GM18499 (cell line): ENCODE measurements at regions not wholly inside any gene's neighbourhood (a gene's known extent, or its start where the extent isn't known, plus 50 kb on each side); places are given as distances from the start of the nearest gene placed in this dataset.

Experiments
- ATAC-seq: cut with Tn5 transposase; IDR thresholded peaks from one replicate; pipeline ENCODE4 v1.9.1; 2021; ENCODE audit warnings: moderate number of reproducible peaks; ENCODE audit not compliant: insufficient read depth, unreplicated experiment

DNA sequence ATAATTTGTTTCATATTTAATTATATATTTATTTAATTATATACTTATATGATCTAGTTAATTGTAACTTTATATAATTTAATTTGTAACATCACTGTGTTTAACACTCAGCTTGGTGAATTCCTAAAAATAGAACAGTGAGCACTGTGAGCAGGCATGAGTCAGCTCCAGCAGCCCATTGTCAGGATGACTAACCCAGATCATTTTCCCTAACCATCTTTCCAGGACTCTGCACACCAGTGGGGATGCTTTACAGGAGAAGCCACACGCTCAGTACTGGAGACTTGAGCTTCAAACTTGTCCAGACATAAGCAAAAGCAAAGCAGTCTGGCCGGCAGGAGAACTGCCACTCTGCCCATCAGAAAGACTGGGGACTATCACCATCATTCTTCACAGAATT, 446.2 kb upstream of the TRPC7 start:
- ATAC-seq = no peak

DNA sequence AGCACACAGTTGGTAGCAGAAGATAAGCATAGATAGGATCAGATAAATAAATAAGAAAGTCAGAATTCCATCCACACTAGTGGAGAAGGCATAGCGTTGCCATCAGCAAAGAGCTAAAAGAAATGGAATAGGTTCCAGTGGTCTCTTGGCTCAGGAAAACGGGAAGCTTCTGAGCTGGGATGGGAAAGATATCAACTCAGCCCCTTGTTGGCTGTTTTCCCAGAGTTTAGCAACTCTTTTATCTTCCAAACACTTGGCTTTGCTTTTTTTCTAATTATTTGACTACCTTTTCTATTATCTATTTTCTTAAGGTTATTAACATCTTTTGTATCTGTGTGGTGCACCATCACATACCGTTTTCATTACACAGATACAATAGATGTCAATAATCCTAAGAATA, 445.7 kb upstream of the TRPC7 start:
- no peak for ATAC-seq

- no peak for ATAC-seq
Measured at GRCh38 chr5:136810261-136810801, 445.0 kb upstream of the TRPC7 start.

GRCh38 chr5:136809382-136809781, 444.0 kb upstream of the TRPC7 start:
- no peak for ATAC-seq

GRCh38 chr5:136808756-136809155, 443.4 kb upstream of the TRPC7 start:
- no peak for ATAC-seq

DNA sequence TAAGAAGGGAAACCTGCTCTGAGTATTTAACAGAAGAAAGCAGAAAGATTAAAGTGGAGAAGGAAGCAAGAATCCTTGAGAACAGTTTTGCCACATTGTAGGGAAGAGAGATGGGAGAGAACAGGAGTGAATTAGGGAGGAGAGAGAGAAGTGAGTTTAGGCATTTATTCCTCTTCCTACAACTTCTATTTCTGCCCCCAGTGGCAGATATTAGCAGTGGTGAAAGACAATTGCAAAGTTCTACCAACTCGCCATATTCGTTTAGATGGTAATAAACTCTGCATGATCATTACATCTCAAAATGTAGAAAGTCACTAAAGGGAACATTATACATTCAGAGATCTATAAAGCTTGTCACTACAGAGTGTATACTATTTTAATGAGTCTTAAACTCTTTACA, 440.1 kb upstream of the TRPC7 start:
- no peak for ATAC-seq

GRCh38 chr5:136802383-136802782, 437.0 kb upstream of the TRPC7 start:
- no peak for ATAC-seq

DNA sequence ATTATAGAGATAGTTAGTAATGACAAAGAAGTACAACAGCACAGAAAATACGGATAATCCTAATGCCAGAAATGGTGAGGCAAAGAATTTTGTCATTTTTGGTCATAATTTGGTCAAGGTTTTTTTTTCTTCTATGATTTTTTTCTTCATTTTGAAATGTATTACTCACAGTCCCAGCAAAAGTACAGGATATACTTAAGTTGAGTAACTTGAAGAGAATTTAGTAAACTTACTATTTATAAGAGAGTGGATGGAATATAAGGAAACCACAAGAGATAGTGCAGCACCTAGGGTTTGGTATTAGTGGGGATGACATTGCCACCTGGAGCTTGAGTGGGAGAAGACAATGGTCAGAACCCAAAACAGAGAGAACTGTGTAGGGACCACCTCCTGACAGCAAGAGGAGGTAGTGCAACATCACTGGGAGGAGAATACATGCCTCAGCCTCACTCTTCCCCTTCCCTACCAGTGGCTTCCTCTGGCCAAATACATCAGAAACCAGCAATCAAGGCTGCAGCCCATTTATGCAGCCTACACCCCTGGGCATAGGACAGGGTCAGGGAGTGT, 434.5 kb upstream of the TRPC7 start:
- no peak for ATAC-seq

- no peak for ATAC-seq
Measured at GRCh38 chr5:136793300-136793699, 428.0 kb upstream of the TRPC7 start.

- no peak for ATAC-seq
Measured at GRCh38 chr5:136781464-136781863, 416.1 kb upstream of the TRPC7 start.

- ATAC-seq = no peak
Measured at GRCh38 chr5:136780518-136780917, 415.2 kb upstream of the TRPC7 start.

- ATAC-seq = no peak
Measured at GRCh38 chr5:136776022-136776927, 410.9 kb upstream of the TRPC7 start.

- ATAC-seq = no peak
Measured at GRCh38 chr5:136772491-136772890, 407.1 kb upstream of the TRPC7 start.

DNA sequence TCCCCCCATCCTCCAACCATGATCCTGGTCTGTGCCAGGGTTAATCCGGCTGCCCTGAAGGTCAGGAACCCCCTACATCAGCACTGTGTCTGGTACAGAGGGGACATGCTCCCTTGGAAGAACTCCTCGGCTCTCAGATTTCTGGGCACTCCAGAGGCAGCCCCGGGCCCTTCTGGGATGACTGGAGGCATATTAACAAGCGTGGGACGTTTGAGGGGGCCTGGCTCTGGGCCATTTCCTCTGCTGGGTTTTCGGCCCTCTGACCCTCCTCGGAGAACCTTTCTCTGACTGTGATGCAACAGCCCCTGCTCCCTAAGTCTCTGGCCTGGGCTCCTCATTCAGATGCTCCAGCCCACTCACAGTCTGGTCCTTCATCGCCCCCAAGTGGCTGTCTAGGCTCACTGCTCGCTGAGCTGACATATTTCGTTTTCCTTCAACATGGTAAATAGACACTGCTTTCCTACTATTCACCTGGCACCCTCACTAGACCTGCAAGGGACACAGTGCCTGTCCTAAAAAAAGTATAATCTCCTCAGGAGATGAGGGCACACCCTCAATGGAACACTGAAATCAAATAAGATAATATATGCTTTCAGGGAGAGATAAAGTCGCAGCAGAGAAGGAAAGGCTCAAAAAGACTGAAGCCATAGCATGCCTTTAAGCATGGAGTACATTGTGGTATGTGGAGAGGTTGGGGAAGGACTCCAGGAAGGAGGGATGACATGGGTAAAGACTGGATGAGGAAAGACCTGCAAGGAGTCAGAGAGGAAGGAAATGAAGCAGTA, 404.7 kb upstream of the TRPC7 start:
- peak; percentile 53 for ATAC-seq

DNA sequence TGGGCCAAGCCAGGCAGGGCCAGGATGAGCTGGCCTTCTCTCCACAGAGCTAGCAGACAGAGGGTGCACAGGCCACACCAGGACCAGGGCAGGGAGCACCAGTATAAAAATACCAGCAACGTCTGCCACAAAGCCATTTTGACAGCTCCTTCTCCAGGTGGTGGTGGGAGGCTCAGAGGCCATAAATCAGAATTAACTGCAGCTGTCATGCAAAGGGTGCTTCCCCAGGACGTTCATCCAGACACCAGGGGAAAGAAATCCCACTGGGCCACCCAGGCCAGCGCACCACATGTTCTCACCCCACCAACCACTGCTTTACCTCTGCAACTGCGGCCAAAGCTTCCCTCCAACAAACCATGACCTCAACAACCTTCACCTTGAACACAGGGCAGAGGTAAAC, 403.7 kb upstream of the TRPC7 start:
- ATAC-seq = no peak

DNA sequence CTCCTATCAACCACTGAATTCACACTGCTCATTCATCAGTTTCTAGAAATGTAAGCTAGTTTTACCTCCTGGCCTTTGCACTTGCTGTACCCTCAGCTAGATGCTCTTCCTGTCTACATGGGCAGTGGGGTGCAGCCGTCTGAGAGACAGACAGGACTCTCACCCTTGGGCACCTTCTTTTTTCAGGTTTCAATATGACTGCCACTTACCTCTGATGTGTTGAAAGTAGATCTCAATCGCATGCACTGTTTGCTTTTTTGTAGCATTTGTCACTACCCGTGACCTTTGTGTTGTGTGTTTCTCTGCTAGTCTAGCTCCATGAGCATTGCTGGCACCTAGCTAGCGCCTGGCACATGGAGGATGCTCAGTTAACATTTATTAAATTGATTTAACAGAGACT, 403.1 kb upstream of the TRPC7 start:
- ATAC-seq = no peak

- ATAC-seq = no peak
Measured at GRCh38 chr5:136766456-136766855, 401.1 kb upstream of the TRPC7 start.

GRCh38 chr5:136764601-136765000, 399.3 kb upstream of the TRPC7 start:
- ATAC-seq = no peak

GRCh38 chr5:136763548-136763947, 398.2 kb upstream of the TRPC7 start:
- ATAC-seq = no peak

DNA sequence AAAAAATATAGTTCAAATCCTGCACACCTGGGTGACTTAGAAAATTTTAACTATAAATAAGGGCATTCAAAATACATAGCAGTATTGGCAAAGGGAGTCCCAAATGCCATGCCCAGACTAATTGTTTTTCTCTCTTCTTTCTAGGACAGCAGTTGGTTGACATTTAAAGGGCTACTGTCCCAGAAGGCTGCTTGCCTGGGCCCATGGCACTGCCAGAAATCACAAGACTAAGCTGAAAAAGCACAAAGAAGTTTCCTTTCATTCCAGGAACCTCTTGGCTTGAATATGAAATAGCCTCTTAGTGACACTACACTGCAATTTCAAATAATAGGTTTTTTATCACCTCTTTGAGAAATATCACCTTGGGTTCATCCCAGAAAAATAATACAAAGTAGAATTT, 388.9 kb upstream of the TRPC7 start:
- no peak for ATAC-seq
